ENCODE measurements at regions not wholly inside any gene's neighbourhood (a gene's known extent, or its start where the extent isn't known, plus 50 kb on each side); places are given as distances from the start of the nearest gene placed in this dataset.
"Not testable (repeated sequence)": the region's sequence is repeated elsewhere in the genome, so short reads cannot be mapped to it uniquely, and the experiment has no call there.

- not testable (repeated sequence) for FAIRE-seq
Measured at GRCh38 chr10:20652424-20652823, 244.7 kb downstream of the NEBL start.

- no peak for FAIRE-seq
Measured at GRCh38 chr10:20648263-20648874, 248.7 kb downstream of the NEBL start.

- no peak for FAIRE-seq
Measured at GRCh38 chr10:20647756-20648155, 249.4 kb downstream of the NEBL start.

- FAIRE-seq = no peak
Measured at GRCh38 chr10:20644421-20644820, 252.7 kb downstream of the NEBL start.

- no peak for FAIRE-seq
Measured at GRCh38 chr10:20641605-20642004, 255.5 kb downstream of the NEBL start.

GRCh38 chr10:20635570-20635969 lies 261.5 kb downstream of the NEBL start:
- no peak for FAIRE-seq

GRCh38 chr10:20634839-20635238 lies 262.3 kb downstream of the NEBL start:
- FAIRE-seq = no peak

- FAIRE-seq = no peak
Measured at GRCh38 chr10:20633714-20634113, 263.4 kb downstream of the NEBL start.

- FAIRE-seq = no peak
Measured at GRCh38 chr10:20632696-20633095, 264.4 kb downstream of the NEBL start.

GRCh38 chr10:20631229-20631628 lies 265.9 kb downstream of the NEBL start:
- no peak for FAIRE-seq

- no peak for FAIRE-seq
Measured at GRCh38 chr10:20630092-20630643, 266.9 kb downstream of the NEBL start.

GRCh38 chr10:20627946-20628507 lies 269.1 kb downstream of the NEBL start:
- no peak for FAIRE-seq

- no peak for FAIRE-seq
Measured at GRCh38 chr10:20627087-20627486, 270.0 kb downstream of the NEBL start.

GRCh38 chr10:20625868-20626267 lies 271.2 kb downstream of the NEBL start:
- FAIRE-seq = no peak

- no peak for FAIRE-seq
Measured at GRCh38 chr10:20624642-20625041, 272.5 kb downstream of the NEBL start.

- FAIRE-seq = no peak
Measured at GRCh38 chr10:20623546-20623945, 273.6 kb downstream of the NEBL start.

GRCh38 chr10:20622531-20623211 lies 274.4 kb downstream of the NEBL start:
- no peak for FAIRE-seq

- FAIRE-seq = no peak
Measured at GRCh38 chr10:20620981-20621380, 276.1 kb downstream of the NEBL start.

- FAIRE-seq = no peak
Measured at GRCh38 chr10:20618011-20618547, 279.0 kb downstream of the NEBL start.

GRCh38 chr10:20616918-20617810 lies 279.9 kb downstream of the NEBL start:
- no peak for FAIRE-seq

- FAIRE-seq = no peak
Measured at GRCh38 chr10:20616056-20616671, 280.9 kb downstream of the NEBL start.

GRCh38 chr10:20615395-20615794 lies 281.7 kb downstream of the NEBL start:
- FAIRE-seq = no peak
